HG02588 (cell line): ENCODE measurements at regions not wholly inside any gene's neighbourhood (a gene's known extent, or its start where the extent isn't known, plus 50 kb on each side); places are given as distances from the start of the nearest gene placed in this dataset.

Source experiments
- ATAC-seq: cut with Tn5 transposase; IDR thresholded peaks from one replicate; pipeline ENCODE4 v1.9.1; 2021; ENCODE audit warnings: mild to moderate bottlenecking, moderate library complexity; ENCODE audit not compliant: unreplicated experiment

DNA sequence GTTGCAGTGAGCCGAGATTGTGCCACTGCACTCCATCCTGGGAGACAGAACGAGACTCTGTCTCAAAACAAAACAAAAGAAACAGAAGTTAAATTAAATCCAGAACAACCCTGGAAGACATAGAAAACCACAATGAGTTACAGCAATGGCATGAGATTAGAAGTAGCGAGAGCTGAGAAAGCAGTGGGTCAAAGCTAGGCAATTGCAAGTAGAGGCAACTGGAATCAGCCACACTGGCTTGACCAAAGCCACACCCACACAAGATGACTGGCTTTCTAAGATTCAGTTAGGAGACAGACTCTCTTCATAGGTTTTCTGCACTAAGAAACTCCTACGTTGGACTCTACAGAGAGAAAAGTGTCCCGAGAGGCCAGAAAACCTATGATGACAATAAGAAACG, 443.0 kb downstream of the GPM6A start:
- no peak for ATAC-seq

DNA sequence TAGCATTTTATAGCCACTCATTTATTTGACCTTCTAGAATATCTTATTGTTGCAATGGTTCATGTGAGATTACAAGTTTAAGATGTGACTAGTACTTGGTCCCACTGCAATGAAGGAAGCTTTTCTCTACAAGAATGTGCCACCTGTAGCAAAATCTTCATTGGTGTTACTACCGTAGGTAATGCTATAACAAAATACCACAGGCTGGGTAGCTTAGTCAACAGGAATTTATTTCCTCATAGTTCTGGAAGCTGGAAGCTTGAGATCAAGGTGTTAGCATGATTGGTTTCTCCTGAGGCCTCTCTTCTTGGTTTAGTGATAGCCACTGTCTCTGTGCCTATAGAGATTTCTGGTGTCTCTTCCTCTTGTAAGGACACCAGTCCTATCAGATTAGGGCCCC, 441.0 kb downstream of the GPM6A start:
- ATAC-seq, result no peak

DNA sequence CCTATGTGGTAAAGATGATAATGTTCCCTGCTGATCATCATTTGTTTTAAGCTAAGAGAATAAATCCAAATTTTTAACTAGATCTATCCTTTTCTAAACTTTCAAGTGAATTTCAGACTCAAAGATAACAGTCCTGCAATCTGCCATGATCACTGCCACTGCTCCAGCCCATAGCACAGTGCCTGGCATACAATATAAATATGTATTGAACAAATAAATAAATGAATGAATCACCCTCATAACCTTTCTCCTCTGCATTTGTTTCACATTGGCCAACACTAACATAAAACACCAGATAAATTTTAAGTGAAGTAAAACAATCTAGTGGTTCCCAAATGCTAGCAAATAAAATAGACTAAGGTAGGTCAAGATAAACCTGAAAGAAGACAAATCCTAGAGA, 439.0 kb downstream of the GPM6A start:
- ATAC-seq, result no peak

DNA sequence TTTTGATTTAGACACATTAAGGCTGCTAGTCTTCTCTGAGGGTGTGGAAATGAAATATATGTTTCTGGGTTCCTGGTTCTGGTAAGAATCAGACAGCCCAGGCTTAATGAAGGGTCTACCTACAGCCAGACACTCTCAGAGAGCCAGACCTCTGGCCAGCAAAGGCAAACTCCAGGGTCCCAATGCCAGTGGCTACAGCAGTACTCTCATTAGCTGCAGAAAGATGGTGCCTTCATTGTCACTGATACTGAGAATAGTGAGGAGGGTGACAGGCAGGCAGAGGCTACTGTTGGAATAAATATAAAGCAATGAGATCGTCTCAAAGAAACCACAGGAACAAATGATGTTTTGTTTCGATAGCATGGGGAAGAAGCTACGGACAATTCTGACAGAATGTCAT, 437.6 kb downstream of the GPM6A start:
- ATAC-seq, result no peak

DNA sequence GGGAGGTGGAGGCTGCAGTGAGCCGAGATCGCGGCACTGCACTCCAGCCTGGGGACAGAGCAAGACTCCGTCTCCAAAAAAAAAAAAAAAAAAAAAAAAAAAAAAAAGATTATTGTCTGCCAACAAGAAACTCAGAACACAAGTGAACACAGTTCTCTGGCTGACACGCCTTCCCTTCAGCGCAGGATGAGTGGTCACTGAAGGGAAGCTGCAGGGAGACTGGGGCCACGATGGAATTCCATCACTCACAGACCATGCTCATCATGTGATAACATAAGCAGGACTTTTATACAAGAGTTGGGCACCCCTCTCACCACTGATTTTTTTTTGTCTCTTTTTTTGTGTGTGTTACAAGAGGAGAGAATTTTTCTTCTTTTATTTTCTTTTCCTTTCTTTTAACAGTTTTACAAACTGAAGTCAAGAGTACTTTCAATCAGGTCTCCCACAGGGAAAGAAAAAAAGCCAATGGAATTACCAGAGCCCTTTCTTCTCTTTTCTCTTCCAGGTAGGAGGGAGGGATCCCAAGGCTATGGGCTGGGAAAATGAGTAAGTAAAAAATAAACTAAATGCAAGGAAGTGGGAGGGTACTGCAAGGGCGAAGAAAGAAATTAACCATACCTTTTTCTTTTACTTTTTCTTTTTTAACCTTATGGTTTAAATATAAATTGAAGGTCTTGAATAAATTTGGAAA, 435.6 kb downstream of the GPM6A start:
- ATAC-seq, result no peak

DNA sequence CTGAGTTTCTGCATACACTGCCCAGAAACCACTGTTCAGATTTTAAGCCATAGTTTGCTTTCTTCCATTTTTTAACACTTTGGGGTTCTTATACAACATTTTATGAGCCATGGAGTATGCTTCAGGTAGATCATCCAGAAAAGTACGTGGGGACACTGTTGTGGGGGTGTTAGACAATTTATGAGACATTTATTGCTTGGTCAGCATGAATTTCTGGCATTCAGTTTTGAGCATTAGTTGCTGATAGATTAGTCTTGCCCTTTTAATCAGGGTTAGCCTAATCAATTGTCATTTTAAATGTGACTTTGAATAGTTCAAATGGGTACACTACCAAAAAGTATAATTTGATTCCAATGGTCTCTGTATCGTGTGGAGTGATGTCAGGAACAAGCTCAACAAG, 434.9 kb downstream of the GPM6A start:
- ATAC-seq, result no peak

DNA sequence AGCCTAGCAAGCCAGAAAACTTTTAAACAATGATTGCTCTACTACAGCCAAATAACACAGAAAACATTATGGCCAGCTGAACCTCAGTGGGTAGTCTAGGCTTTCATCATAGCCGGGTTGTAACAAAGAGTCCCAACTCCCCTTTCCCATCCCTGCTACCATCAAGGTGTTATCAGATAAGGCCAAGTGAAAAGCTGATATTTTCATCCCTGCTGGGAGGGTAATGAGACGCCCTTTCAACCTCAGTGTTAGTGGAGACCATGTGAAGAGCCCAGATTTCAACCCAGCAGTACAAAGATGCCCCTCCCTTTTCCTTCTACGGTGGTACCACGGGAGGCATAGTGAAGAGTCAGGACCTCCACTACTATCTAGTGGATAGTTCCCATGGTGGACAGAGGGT, 433.7 kb downstream of the GPM6A start:
- ATAC-seq, result no peak

DNA sequence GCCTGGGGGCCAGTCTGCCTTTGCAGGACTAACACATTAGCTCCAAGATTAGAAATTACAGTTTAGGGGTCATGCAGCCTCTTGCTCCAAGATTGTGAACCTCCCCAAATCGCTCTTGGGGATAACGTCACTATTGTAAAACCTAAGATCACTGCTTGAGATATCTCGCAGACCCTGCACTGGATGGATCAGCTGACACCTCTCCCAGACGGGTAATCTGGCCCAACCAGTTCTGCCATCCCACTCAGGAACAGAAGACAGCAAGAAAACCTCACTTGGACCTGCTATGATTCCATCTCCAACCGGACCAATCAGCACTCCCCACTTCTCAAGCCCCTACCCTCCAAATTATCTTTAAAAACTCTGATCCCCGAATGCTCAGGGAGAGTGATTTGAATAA, 431.2 kb downstream of the GPM6A start:
- no peak for ATAC-seq

DNA sequence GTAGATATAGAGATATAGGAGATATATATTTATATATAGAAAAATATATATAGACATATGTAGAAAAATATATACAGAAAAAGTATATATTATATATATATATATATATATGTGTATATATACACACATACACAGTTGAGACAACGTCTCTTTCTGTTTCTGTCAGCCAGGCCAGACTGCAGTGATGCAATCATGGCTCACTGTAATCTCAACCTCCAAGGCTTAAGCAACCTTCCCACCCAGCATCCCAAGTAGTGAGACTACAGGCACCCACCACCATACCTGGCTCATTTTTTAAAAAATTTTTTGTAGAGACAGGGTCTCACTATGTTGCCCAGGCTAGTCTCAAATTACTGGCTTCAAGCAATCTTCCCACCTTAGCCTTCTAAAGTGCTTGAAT, 426.3 kb downstream of the GPM6A start:
- ATAC-seq, result no peak

DNA sequence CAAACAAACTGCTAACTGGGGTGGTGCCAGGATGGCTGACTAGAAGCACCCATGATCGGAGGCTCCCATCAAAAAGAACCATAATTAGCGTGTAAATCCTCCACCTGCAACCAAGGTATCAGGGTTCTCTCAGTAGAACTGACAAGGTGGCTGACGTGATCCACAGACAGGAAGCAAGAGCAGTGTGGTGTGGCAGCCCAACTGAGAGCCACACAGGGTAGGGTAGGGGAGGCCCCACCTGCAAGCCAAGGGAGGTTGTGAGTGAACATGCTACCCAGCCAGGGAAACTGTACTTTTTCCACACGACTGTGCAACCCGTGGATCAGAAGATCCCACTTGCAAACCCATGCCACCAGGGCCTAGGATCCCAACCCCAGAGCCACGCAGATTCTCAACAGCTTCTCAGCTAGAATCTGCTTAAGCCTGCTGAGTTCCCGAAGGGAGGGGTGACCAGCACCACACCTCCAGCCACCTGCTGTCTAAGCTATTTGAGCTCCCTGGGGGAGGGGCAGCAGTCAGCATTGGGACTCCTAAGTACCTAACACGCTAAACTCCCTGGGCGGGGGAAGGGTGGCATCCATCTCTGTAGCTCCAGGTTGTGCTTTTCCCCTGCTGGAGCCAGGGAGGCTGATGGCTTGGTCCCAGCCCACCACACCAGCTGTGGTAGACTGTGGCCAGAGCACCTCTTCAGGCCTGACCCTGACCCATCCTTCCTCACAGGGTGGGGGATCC, 425.1 kb downstream of the GPM6A start:
- no peak for ATAC-seq

DNA sequence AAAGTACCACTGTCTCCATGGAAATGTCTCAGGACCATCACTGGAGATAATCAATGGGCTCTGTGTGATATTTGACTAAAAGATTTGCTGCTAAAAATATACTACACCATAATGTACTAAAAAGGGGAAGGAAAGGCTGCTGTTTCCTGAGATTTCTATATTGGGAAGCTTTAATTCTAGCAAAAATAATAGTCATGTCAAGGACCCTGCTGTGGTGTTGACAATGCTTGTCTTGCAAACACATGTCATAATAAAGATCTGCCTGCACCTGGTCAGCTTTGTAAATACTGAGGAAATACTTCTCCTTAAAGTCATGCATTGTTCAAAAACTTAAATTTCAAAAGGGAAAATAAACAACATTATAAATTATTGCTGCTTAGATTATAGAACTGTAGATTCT, 417.9 kb downstream of the GPM6A start:
- no peak for ATAC-seq

DNA sequence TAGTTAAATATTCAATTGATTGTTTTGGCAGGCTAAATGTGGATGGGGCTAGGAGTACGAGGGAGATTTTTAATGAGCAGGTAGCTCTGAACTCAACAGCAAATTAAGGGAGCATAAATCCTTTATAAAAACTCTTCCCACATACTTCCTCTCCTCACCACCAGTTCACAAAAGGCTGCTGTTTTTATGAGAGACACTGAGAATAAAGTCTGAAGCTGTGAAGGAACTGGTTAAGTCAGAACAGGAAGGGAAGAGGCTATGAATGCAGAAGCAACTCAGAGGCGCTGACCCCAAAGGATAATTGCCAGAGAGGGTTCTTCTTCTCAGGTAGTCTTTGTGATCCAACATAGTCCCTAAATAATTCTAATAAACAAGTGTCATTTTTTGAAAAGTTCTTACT, 406.1 kb downstream of the GPM6A start:
- ATAC-seq, result no peak

DNA sequence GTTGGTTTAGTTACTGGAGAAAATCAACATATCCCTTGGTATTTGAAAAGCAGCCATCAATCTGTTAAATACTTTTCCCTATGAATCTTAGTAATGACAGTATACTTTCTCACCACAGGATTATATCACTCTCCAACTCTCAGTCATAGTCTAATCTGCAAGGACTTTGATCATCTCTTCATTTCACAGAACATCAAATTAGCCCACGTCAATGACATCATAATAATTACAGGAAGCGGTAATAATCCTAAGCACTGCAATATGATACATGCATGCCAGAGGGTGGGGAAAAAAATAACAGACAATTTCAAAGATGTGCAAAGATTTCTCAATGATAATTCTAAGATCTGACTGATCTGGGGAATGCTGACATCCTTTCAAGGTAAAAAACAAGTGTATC, 404.1 kb downstream of the GPM6A start:
- ATAC-seq, result no peak

DNA sequence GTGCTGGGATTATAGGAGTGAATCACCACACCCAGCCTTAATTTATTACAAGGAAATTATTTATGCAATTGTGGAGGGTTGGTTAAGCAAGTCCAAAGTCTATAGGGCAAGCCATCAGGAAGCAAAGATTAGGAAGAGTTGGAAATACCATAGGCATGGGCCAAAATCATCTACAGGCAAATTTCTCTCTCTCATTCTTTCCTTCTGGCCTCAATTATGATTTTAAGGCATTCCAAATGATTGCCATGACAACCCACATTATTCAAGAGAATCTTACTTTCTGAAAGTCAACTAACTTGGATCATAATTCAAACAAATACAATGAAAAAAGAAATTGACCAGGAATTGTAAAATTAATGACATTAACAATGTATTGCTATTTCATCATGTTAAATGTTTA, 400.8 kb downstream of the GPM6A start:
- no peak for ATAC-seq

DNA sequence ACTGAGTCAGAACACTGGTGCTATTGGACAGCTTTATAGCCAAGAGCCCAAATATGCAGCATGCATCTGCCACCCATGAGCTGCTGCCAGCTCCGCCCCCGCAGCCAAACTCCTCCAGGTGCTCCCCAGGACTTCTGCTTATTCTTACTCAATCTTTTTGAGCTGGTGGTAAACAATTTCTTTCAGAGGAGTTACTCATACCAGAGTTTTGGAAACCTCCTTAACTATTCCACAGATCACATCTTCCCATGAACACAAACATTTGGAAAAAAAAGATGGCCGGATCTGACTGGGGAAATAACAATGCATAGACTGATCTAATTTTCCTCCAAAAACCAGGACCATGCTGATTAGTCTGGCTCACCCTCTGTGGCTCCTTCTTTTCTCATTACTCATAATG, 399.9 kb downstream of the GPM6A start:
- ATAC-seq, result no peak

DNA sequence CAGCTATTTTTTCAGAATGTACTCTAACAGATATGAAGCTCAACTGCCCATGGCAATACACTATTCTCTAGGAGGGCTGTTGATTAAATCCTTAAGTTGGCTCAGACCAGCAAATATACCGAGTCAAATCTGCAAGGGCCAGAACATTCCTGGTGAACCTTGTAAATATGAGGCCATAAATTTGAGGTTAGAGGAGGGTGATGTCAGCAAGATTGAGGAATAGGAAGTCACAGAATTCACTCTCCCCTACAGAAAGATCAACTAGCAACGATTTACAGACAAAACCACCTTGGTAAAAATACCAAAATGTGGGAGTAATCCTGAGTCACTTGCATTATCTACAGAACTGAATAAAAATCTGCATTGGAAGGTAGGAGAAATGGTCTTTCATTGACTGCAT, 399.3 kb downstream of the GPM6A start:
- no peak for ATAC-seq

DNA sequence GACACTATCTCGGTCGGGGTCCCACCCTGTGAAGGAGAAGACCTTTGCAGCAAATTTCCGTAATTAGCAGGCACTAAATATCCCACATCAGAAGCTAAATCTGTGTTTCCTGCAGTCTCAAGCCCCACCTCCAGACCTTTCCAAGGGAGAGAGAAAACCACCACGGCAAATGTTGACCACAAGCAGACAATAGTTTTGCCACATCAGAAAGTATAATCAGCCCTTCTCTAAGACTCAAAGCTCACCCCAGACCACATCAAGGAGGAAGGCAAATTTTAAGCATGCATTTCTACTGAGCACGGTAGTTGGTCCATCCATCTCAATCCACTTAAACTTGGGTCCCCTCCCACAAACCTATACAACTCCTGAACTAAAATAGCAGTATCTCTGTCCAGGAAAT, 398.5 kb downstream of the GPM6A start:
- no peak for ATAC-seq

DNA sequence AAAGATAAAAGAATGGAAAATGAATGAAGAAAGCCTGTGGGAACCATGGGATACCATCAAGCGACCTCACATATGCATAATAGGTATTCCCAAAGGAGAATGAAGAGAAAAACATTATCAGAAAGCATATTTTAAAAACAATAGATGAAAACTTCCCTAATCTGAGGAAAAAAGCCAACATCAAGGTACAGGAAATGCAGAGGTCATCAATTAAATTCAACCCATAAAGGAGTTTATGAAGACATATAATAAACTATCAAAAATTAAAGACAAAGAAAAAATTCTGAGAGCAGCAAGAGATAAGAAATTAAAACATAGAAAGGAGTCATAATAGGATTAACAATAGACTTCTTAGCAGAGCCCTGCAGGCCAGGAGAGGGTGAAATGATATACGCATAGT, 397.5 kb downstream of the GPM6A start:
- no peak for ATAC-seq

DNA sequence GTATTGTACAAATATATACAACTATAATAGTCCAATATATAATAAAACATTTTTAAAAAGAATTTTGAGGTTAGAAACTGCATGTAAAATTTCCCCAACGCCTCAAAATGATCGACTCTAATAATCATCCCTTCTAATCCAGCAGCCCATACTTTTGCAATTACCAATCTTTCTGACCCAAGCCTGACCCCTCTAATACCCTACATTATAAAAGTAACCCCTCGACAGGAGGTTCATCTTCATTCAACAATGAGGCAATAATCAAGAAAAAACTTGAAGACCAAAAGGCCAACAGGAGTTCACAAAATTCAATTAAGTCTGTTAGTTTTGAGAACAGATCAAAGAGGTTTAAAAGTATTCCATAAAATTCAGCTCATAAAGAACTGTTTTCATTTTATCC, 393.5 kb downstream of the GPM6A start:
- no peak for ATAC-seq

DNA sequence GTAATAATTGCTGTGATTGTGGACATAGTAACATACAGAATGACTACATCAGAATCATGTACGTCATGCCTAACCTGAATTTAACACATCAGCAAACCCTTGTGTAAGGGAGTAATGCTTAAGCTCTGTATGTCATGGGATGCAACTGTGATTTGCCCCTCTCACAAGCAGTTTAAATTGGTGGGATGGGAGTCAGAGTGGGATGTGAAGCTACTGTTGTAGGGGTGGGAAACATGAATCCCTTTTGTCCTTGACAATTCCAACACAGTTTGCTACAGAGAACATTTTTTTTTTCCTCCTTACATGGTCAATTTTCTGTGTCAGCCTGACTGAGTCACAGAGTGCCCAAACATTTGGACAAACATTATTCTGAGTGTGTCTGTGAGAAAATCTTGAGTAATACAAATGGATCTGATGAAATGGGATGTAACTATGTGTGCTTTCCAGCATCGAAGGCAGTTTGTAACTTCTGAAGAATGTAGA, 392.8 kb downstream of the GPM6A start:
- ATAC-seq, result no peak

DNA sequence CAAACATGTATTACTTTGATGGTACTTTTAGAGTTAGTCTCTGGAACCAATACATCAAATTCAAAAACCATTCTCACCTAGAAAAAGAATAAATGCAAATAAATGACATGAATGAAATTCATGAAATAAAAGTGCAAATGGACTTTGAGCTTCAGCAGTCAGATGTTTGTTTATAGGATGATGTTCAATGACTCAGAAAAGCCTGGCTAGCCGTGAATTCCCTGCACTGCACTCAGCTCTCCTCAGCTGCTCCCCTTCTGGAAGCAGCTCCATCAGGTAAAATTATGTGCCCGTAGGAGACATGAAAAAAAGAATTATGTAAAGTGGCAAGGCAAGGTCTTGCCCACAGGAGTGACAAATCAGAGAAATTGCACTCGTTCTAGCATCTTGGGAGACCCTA, 390.6 kb downstream of the GPM6A start:
- ATAC-seq, result no peak

DNA sequence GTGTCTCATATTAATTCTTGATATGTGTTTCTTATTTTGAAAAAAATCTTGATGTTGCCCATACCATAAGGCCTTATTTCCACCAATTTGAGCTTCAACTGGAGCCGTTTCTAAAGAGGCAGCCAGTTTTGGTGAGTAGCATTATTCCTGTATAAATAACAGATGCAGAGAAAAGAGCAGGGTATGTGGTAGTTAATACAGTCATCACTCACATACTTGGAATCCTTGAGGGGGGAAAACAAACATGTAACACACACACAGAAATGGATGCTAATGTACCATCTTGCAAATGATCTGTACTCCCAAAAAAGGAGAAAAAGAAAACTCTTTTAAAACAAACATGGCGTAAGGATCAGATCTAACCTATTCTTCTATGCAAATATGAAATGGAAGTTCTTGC, 389.7 kb downstream of the GPM6A start:
- no peak for ATAC-seq

DNA sequence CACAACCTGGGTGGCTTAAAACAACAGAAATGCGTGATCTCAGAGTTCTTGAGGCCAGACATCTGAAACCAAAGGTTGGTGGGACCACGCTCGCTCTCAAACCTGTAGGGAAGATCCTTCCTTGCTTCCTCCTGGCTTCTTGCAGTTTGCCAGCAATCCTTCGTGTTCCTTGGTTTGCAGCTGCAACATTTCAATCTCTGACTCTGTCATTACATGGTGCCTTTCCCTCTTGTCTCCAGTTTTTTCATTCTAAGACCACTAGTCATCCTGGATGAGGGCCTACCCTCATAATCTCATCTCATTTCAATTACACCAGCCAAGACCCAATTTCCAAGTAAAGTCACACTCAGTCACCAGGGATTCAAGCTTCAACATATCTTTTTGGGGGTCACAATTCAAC, 388.0 kb downstream of the GPM6A start:
- ATAC-seq, result no peak
